Adipocyte (in vitro differentiated cells): ENCODE measurements at regions not wholly inside any gene's neighbourhood (a gene's known extent, or its start where the extent isn't known, plus 50 kb on each side); places are given as distances from the start of the nearest gene placed in this dataset.

Experiments used
- DNase-seq: peaks from one replicate; pipeline ENCODE4 v3.0.0-alpha.2; 2015; ENCODE audit warnings: low read depth
- H3K27me3 ChIP-seq: replicated peaks from 2 replicates; pipeline ENCODE4 v1.7.0; 2013; ENCODE audit warnings: mild to moderate bottlenecking, low read length, moderate library complexity; ENCODE audit not compliant: control insufficient read depth, insufficient read depth
- H3K36me3 ChIP-seq: 2 replicates; pipeline ENCODE4 v1.7.0; 2013; ENCODE audit warnings: low read length, mild to moderate bottlenecking, moderate library complexity; ENCODE audit not compliant: control insufficient read depth, insufficient read depth, severe bottlenecking
- H3K4me1 ChIP-seq: 2 replicates; pipeline ENCODE4 v1.7.0; 2013; ENCODE audit warnings: mild to moderate bottlenecking, low read length, moderate library complexity; ENCODE audit not compliant: control insufficient read depth, insufficient read depth
- H3K4me3 ChIP-seq: 2 replicates; pipeline ENCODE4 v1.7.0; 2013; ENCODE audit warnings: mild to moderate bottlenecking, low read length, moderate library complexity
- H3K9ac ChIP-seq: 2 replicates; pipeline ENCODE4 v1.7.0; 2013; ENCODE audit warnings: mild to moderate bottlenecking, low read length, moderate library complexity
- H3K9me3 ChIP-seq: 2 replicates; pipeline ENCODE4 v1.7.0; 2013; ENCODE audit warnings: mild to moderate bottlenecking, low read length, moderate library complexity; ENCODE audit not compliant: control insufficient read depth

DNA sequence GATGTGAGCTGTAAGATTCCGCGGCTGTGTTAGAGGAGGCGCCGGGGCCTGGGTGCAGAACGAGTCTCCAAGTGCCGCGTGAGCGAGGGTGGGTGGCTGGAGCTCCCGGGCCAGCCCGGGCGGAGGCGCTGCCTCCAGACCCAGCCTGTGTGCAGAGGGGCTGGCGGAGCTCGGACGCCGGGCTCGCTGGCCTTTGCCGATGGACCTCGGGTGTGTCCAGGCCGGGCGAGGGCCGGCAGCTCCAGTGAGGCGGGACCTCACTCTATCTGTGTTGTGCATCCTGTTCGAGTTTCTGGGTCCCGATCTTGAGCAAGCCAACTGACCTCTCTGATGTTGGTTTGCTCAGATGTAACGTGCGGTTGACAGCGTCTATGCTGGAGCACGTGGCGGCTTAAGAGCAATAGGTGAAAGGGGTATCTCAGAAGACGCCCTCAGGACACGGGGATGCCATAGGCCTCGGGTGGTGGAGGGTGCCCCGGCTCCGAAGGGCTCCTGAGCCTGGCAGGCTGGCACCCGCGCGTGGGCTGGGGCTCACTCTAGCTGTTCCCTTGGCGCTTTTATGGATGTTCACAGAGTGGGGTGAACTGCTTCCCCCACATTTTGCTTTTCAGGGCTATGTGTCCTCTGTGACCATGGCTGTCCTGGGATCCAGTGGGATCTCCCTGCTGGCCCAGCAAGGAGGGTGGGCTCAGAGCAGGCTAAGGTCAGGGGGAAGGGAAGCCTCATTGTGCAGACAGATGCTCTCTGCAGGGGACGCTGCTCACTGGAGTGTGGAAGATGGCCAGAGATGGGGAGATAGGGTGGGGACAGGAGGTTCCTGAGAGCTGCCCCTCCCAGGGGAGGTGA is 69.8 kb downstream of the MRPL36 start:
- H3K27me3 ChIP-seq: peaks cover 38% of the 10 kb centered on the region
- H3K4me1 ChIP-seq: no peaks in the 10 kb centered on the region
- no peak for DNase-seq
- no peak overlapping the region for H3K9ac ChIP-seq
- H3K4me3 ChIP-seq: no peak overlapping the region
- H3K36me3 ChIP-seq: no peaks in the 10 kb centered on the region
- no peaks in the 10 kb centered on the region for H3K9me3 ChIP-seq

DNA sequence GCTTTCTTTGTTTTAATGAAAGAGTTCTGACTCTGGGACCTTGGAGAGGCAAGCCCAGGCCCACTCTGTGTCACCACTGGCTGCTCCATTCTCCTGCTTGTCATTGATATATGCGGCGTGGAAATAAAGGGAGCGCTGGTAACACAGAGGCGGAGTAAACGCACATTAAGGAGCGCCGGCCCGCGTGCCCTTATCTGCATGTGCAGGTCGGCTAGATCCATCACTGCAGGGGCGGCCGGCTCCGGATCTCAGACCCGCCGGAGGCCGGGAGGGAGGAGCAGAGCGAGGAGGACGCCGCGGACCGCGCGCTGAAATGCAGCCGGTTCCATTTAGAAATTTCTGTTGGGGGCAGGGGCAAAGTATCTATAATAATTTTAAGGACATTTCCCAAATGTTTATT is 70.8 kb downstream of the MRPL36 start:
- DNase-seq: no peak
- Histone ChIP-seq H3K9me3 (no peaks in the 10 kb centered on the region), H3K36me3 (no peaks in the 10 kb centered on the region), H3K4me3 (no peak overlapping the region), H3K4me1 (no peaks in the 10 kb centered on the region), H3K9ac (no peak overlapping the region), H3K27me3 (peaks cover 33% of the 10 kb centered on the region)

DNA sequence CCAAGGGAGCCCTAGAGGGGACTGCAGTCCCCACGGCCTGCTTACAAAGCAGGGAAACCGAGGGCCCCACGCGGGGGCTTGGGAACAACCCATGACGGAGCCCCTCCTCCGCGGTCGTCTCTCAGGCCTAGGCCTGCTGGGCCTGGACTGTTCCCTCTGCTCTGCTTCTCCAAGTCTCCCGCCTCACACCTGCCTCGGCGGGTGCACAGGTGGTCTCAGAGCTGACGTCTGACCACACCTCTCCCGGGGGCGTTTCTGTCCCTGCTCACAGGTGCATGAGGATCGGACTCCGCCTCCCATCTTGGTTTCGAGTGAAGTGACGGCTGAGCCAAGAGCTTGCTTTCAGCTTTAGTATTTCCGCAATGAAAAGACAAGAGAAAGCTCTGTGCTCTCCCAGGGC is 72.1 kb downstream of the MRPL36 start:
- Histone ChIP-seq H3K4me1 (no peaks in the 10 kb centered on the region), H3K9ac (no peak overlapping the region), H3K9me3 (no peaks in the 10 kb centered on the region), H3K4me3 (no peak overlapping the region), H3K36me3 (no peaks in the 10 kb centered on the region), H3K27me3 (peaks cover 33% of the 10 kb centered on the region)
- DNase-seq: no peak

DNA sequence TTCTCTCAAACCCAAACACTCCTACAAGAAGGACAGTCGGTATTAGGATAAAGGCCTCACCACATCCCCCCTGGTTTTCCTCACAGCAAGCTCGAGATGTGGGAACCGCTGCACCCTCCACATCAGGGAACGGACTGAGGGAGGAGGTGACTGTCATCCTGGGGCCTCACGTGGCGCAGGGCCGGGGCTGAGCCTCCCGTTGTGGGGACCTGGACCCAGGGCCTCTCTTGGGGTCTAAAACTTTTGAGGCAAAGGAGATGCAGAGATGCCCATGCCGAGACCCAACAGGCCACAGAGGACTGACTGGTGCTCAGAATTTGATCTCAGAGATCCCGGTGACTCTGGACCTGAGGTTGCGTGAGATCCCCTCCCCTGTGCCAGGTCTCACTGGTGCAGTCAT is 72.7 kb downstream of the MRPL36 start:
- no peaks in the 10 kb centered on the region for H3K4me1 ChIP-seq
- H3K4me3 ChIP-seq: no peak overlapping the region
- H3K9ac ChIP-seq: no peak overlapping the region
- DNase-seq: no peak
- no peaks in the 10 kb centered on the region for H3K36me3 ChIP-seq
- H3K27me3 ChIP-seq: peaks cover 33% of the 10 kb centered on the region
- H3K9me3 ChIP-seq: no peaks in the 10 kb centered on the region

DNA sequence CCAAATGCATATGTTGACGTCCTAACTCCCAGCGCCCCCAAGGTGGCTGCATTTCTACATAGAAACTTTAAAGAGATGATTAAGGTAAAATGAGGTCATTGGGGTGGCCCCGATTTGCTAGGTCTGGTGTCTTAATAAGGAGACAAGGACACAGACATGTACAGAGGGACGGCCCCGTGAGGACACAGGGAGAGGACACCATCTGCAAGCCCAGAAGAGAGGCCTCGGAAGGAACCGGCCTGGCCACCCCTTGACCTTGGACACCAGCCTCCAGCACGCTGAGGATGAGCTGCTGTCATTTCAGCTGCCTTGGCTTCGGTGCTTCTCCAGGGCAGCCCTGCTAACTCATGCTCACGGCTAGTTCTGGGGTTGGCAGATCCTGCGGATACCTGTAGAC is 73.2 kb downstream of the MRPL36 start:
- Histone ChIP-seq H3K9ac (no peak overlapping the region), H3K36me3 (no peaks in the 10 kb centered on the region), H3K4me1 (no peaks in the 10 kb centered on the region), H3K27me3 (peaks cover 33% of the 10 kb centered on the region), H3K4me3 (no peak overlapping the region), H3K9me3 (no peaks in the 10 kb centered on the region)
- DNase-seq: no peak

DNA sequence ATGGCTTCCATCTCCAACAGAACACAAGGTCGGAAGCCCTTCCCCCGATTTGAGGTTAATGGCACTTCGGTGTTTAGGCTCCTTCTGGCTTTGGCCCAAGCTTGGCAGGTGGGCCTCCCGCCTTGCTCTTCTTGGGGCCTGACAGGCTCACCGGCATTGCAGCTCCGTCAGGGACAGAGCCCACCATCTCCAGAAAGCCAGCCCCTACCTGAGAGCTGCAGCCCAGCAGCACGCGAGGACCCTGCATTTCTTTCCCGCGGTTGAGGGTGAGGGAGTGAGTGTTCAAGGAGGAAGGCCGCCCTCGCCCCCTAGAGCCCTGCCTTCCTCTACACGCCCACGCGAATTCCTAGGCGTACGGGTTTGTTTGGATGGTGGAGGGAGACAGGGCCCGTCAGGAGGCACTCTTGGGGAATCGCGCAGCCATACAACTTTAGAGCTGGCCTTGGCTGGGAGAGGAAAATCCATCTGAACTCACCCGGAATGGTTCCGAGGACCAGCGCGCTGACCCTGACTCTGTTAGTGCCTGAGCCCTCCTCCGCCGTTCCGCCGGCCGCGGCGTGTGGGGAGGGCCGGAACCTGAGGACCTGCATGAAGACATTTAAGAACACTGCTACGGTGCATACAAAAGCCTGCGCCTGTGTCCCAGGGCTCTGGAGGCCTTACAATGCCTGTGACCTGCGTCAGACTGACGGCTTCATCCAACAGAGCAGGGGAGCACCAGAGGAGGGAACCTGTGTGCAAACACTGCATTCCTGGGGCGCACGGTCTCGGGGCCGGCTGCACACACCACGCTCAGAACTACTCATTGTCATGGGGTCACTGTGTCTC is 73.8 kb downstream of the MRPL36 start:
- H3K4me3 ChIP-seq: no peak overlapping the region
- DNase-seq: no peak
- no peaks in the 10 kb centered on the region for H3K4me1 ChIP-seq
- H3K9me3 ChIP-seq: peaks cover under 1% of the 10 kb centered on the region
- H3K36me3 ChIP-seq: no peaks in the 10 kb centered on the region
- H3K27me3 ChIP-seq: peaks cover 31% of the 10 kb centered on the region
- no peak overlapping the region for H3K9ac ChIP-seq

DNA sequence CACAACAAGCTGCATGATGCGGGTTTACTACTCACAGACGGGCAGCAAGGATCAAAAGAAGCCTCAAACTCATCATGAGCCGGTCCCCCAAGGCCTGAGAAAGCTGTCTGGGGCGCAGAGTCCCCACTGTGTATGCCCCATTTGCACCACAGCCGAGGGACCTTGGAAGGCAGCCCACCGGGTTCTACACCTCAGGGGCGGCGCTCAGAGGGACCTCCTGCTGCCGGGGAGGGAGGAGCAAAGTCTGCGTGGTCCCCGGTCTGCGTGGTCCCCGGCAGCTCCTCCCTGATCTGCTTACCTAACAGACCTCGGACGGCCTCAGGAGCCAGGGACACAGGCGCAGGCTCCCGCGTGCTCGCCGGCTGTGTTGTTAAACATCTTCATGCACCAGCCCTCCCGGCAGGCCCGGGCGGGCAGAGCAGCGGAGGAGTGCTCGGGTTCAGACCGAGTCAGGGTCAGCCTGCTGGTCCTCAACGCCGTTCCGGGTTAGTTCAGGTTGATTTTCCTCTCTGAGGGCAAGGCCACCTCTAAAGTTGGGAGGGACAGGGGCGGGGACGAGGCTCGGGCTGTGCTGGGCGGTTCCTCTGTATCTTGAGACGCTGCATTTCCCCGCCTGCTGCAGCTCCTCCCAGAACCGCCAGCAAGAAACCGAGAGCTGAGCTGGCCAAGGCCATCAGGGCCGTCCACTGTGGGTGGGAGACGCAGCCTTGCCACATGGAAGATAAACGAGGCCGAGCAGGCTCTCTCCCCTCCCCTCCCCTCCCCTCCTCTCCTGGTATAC is 74.6 kb downstream of the MRPL36 start:
- no peak overlapping the region for H3K4me3 ChIP-seq
- no peaks in the 10 kb centered on the region for H3K36me3 ChIP-seq
- H3K4me1 ChIP-seq: no peaks in the 10 kb centered on the region
- no peak overlapping the region for H3K9ac ChIP-seq
- DNase-seq: no peak
- peaks cover 24% of the 10 kb centered on the region for H3K27me3 ChIP-seq
- peaks cover 8% of the 10 kb centered on the region for H3K9me3 ChIP-seq

DNA sequence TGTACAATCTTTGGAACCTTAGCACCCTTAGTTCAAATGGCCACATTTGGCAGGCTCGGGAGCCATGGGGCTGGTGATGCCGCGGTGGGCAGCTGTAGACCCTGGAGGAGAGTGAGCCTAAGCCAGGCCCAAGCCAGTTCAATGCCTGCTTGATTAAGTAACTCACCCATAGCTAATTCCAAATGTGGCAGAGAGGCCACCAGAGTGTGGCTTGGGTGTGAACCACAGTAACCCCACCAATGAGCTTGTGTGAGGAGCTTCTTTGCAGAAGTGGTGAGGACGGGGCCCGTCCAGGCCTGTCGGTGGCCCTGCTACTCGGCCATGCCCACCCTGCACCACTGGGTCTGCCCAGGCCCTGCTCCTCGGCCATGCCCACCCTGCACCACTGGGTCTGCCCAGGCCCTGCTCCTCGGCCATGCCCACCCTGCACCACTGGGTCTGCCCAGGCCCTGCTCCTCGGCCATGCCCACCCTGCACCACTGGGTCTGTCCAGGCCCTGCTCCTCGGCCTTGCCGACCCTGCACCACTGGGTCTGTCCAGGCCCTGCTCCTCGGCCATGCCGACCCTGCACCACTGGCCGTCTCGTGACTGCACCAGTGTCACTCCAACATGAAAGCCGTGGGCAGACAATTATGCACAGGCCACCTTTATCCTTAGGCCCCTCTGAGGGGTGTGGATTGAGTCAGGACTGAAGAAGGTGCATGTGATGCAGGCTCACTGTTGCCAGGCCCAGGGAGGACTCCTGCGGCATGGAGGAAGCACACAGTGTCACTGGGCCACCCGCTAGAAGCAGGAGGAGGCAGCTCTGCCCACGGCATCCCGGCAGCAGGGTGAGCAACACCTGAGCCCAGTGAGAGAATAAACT is 75.4 kb downstream of the MRPL36 start:
- H3K36me3 ChIP-seq: no peaks in the 10 kb centered on the region
- H3K27me3 ChIP-seq: peaks cover 17% of the 10 kb centered on the region
- H3K9ac ChIP-seq: no peak overlapping the region
- no peak for DNase-seq
- H3K4me1 ChIP-seq: no peaks in the 10 kb centered on the region
- H3K9me3 ChIP-seq: peaks cover 15% of the 10 kb centered on the region
- H3K4me3 ChIP-seq: no peak overlapping the region

DNA sequence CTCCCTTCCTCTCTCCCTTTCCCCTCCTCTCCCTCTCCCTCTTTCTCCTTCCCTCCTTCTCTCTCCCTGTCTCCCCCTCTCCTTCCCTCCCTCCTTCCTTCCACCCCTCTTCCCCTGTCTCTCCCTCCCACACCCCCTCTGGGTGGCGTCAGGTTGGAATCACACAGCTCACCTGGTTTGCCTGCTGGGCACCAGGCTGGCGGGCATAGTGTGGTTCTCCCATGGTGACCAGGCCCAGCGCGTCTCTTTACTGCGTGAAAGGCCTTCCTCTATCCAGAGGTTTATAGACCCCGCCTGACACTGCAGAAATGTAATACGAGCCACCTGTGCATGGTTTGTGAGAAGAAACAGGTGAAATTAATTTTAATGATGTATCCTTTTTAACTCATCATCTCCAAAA is 76.2 kb downstream of the MRPL36 start:
- Histone ChIP-seq H3K9ac (no peak overlapping the region), H3K4me3 (no peak overlapping the region), H3K9me3 (peaks cover 22% of the 10 kb centered on the region), H3K36me3 (no peaks in the 10 kb centered on the region), H3K4me1 (no peaks in the 10 kb centered on the region), H3K27me3 (peaks cover 17% of the 10 kb centered on the region)
- no peak for DNase-seq

DNA sequence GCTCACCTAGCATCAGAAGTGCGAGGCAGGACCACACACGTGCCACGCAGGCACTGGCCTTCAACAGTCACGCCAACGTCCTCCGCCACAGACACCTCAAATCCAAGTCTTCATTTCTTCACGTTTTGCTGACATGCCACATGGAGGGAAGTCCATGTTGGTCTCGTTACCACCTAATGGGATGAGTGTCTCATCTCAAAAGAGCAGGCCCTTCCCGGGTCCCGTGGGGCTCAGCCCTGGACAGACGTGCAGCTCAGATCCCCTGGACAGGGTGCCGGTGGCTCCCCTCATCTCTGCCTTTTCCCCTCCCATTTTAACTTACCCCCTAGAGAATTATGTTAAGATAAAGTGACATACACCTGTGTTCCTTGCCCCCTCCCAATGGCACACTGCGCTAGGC is 76.8 kb downstream of the MRPL36 start:
- no peaks in the 10 kb centered on the region for H3K36me3 ChIP-seq
- H3K27me3 ChIP-seq: peaks cover 17% of the 10 kb centered on the region
- no peak for DNase-seq
- H3K4me3 ChIP-seq: no peak overlapping the region
- no peak overlapping the region for H3K9ac ChIP-seq
- H3K9me3 ChIP-seq: peaks cover 28% of the 10 kb centered on the region
- H3K4me1 ChIP-seq: no peaks in the 10 kb centered on the region
